ENCODE measurements at regions not wholly inside any gene's neighbourhood (a gene's known extent, or its start where the extent isn't known, plus 50 kb on each side); places are given as distances from the start of the nearest gene placed in this dataset.

DNA sequence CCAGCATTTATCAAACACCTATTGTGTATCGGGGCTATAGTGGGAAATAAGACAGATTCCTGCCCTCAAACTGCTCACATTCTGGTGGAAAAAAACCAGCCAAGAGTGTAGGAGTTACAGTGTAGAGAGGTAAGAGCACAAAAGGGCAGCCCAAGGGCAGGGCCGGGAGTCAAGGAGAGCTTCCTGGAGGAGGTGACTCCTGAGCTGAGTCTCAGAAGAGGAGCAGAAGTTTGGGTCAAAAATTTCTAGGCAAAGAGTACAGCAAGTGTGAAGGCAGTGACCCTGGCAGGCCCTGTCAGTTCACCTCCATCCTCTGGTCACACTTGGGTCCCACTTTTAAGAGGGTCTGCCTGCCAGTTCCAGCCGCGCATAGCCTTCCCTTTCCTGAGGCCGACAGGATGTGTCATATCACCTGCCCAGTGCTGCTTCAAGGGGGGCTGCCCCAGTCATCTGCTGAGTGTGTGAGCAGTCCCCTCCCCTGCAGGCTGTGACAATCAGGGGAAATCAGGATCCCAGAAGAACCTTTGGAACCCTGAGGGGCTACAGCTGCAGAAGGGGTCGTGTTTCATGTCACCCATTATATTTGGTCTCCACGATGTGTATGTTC, 118.4 kb downstream of the GLI2 start:
- H3K4me2 ChIP-seq (ENCODE audit: low read length): no peak overlapping the region
- Mint-ChIP-seq H3K4me3 (ENCODE audit: unreplicated experiment) (no peak overlapping the region), H3K27ac (ENCODE audit: unreplicated experiment) (peak overlapping the region; percentile 47), H3K9me3 (ENCODE audit: unreplicated experiment) (peaks cover 5% of the 10 kb centered on the region), H3K36me3 (ENCODE audit: low read depth, unreplicated experiment) (peaks cover 11% of the 10 kb centered on the region), H3K4me1 (ENCODE audit: low read depth, unreplicated experiment) (peaks cover 31% of the 10 kb centered on the region), H3K27me3 (ENCODE audit: low read depth, unreplicated experiment) (no peaks in the 10 kb centered on the region)
- FAIRE-seq: no peak
- no peaks in the 10 kb centered on the region for H3K36me3 ChIP-seq (ENCODE audit: insufficient read depth, low read length)
- no peak overlapping the region for H3K4me3 ChIP-seq (ENCODE audit: insufficient read depth, low read depth, low read length)
- no peak overlapping the region for H2AFZ ChIP-seq (ENCODE audit: low read depth, low read length)
- no peak for TF ChIP-seq EZH2 (IDR thresholded peaks at IDR 0.05; ENCODE audit: insufficient read depth, low read length)
- TF ChIP-seq, protein P1, sequence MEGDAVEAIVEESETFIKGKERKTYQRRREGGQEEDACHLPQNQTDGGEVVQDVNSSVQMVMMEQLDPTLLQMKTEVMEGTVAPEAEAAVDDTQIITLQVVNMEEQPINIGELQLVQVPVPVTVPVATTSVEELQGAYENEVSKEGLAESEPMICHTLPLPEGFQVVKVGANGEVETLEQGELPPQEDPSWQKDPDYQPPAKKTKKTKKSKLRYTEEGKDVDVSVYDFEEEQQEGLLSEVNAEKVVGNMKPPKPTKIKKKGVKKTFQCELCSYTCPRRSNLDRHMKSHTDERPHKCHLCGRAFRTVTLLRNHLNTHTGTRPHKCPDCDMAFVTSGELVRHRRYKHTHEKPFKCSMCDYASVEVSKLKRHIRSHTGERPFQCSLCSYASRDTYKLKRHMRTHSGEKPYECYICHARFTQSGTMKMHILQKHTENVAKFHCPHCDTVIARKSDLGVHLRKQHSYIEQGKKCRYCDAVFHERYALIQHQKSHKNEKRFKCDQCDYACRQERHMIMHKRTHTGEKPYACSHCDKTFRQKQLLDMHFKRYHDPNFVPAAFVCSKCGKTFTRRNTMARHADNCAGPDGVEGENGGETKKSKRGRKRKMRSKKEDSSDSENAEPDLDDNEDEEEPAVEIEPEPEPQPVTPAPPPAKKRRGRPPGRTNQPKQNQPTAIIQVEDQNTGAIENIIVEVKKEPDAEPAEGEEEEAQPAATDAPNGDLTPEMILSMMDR (IDR thresholded peaks at IDR 0.05; ENCODE audit: insufficient read depth, low read depth, low read length): no peak
- H3K9me3 ChIP-seq (ENCODE audit: insufficient read depth, low read depth, low read length): no peaks in the 10 kb centered on the region
- peaks cover 48% of the 10 kb centered on the region for H3K79me2 ChIP-seq (ENCODE audit: insufficient read depth, low read length)
- H3K27me3 ChIP-seq (ENCODE audit: insufficient read depth, low read length): no peaks in the 10 kb centered on the region
- no peak overlapping the region for H3K27ac ChIP-seq (ENCODE audit: low read depth, low read length)
- no peak overlapping the region for H3K9ac ChIP-seq (ENCODE audit: low read length)
- H4K20me1 ChIP-seq (ENCODE audit: insufficient read depth, low read length): peaks cover 67% of the 10 kb centered on the region
- DNase-seq (ENCODE audit: low read depth): no peak
- H3K4me1 ChIP-seq (ENCODE audit: insufficient read depth, low read length): peaks cover 7% of the 10 kb centered on the region

DNA sequence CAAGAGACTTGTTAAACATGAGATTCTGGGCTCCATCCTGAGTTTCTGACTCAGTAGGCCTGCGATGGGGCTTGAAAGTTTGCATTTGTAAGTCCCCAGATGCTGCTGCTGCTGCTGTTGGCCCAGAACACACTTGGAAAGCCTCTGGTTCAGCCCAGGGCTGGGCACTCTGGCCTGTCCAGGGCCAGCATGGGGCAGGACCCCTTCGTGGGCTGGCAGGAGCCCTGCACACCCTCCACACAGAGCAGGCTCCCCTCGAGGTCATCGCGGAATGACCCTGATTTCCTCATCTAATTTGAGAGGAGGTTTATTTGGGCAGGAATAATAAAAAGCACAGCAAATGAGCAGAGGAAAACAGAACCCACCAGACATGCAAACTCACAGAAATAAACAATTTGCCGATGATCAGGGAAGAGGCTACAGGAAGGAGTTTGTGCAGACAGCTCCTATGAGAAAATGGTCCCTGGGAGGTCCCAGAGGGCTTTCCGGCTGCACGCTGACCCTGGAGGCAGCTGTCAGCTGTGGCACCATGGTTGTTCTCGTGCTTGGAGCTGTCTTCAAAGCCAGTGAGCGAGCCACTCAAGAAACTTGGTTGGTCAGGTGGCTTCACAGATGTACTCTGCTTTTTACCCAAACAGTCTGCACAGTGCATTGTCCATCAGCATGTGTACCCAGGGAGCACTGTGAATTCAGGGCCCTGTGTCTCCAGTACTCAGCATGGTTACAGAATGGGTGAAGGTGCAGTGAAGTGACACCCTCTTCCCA, 119.3 kb downstream of the GLI2 start:
- Histone ChIP-seq H2AFZ (ENCODE audit: low read depth, low read length) (no peak overlapping the region), H3K79me2 (ENCODE audit: insufficient read depth, low read length) (peaks cover 51% of the 10 kb centered on the region), H3K4me1 (ENCODE audit: insufficient read depth, low read length) (peaks cover 7% of the 10 kb centered on the region), H3K4me3 (ENCODE audit: insufficient read depth, low read depth, low read length) (no peak overlapping the region), H3K27ac (ENCODE audit: low read depth, low read length) (no peak overlapping the region), H3K36me3 (ENCODE audit: insufficient read depth, low read length) (no peaks in the 10 kb centered on the region), H3K27me3 (ENCODE audit: insufficient read depth, low read length) (no peaks in the 10 kb centered on the region), H3K4me2 (ENCODE audit: low read length) (no peak overlapping the region), H3K9me3 (ENCODE audit: insufficient read depth, low read depth, low read length) (no peaks in the 10 kb centered on the region), H4K20me1 (ENCODE audit: insufficient read depth, low read length) (peaks cover 65% of the 10 kb centered on the region), H3K9ac (ENCODE audit: low read length) (no peak overlapping the region)
- peaks cover 11% of the 10 kb centered on the region for H3K36me3 Mint-ChIP-seq (ENCODE audit: low read depth, unreplicated experiment)
- no peak overlapping the region for H3K27ac Mint-ChIP-seq (ENCODE audit: unreplicated experiment)
- TF ChIP-seq, protein P1 (IDR thresholded peaks at IDR 0.05; ENCODE audit: insufficient read depth, low read depth, low read length): no peak
- DNase-seq (ENCODE audit: low read depth): no peak
- peaks cover 36% of the 10 kb centered on the region for H3K4me1 Mint-ChIP-seq (ENCODE audit: low read depth, unreplicated experiment)
- no peak for FAIRE-seq
- H3K4me3 Mint-ChIP-seq (ENCODE audit: unreplicated experiment): no peak overlapping the region
- H3K9me3 Mint-ChIP-seq (ENCODE audit: unreplicated experiment): peaks cover 5% of the 10 kb centered on the region
- no peaks in the 10 kb centered on the region for H3K27me3 Mint-ChIP-seq (ENCODE audit: low read depth, unreplicated experiment)
